Fibroblast of gingiva (primary cell): ENCODE measurements at regions not wholly inside any gene's neighbourhood (a gene's known extent, or its start where the extent isn't known, plus 50 kb on each side); places are given as distances from the start of the nearest gene placed in this dataset.
"Not testable (repeated sequence)": the region's sequence is repeated elsewhere in the genome, so short reads cannot be mapped to it uniquely, and the experiment has no call there.

Experiments
- DNase-seq: peaks from one replicate; pipeline ENCODE4 v3.0.0-alpha.2; 2011; ENCODE audit warnings: low read depth

- DNase-seq = no peak
Observed at GRCh38 chr5:179409806-179410205, 64.5 kb upstream of the ADAMTS2 start.

GRCh38 chr5:179408611-179409010 lies 63.4 kb upstream of the ADAMTS2 start:
- DNase-seq = no peak

GRCh38 chr5:179407191-179408175 lies 62.2 kb upstream of the ADAMTS2 start:
- peak; percentile 75 for DNase-seq

- peak; percentile 26 for DNase-seq
Observed at GRCh38 chr5:179406031-179406961, 61.0 kb upstream of the ADAMTS2 start.

GRCh38 chr5:179405426-179406030 lies 60.3 kb upstream of the ADAMTS2 start:
- no peak for DNase-seq

- no peak for DNase-seq
Observed at GRCh38 chr5:179405054-179405416, 59.8 kb upstream of the ADAMTS2 start.

GRCh38 chr5:179404321-179405053 lies 59.2 kb upstream of the ADAMTS2 start:
- DNase-seq = peak; percentile 43

GRCh38 chr5:179403426-179404147 lies 58.3 kb upstream of the ADAMTS2 start:
- DNase-seq = no peak

- not testable (repeated sequence) for DNase-seq
Observed at GRCh38 chr5:179400435-179400834, 55.2 kb upstream of the ADAMTS2 start.

- DNase-seq = no peak
Observed at GRCh38 chr5:179400020-179400419, 54.8 kb upstream of the ADAMTS2 start.

- not testable (repeated sequence) for DNase-seq
Observed at GRCh38 chr5:179399327-179399726, 54.1 kb upstream of the ADAMTS2 start.

GRCh38 chr5:179397516-179397915 lies 52.3 kb upstream of the ADAMTS2 start:
- DNase-seq = no peak
